ENCODE measurements at regions not wholly inside any gene's neighbourhood (a gene's known extent, or its start where the extent isn't known, plus 50 kb on each side); places are given as distances from the start of the nearest gene placed in this dataset.

GRCh38 chr9:107190061-107190935 lies 92.8 kb upstream of the RAD23B start:
- TF ChIP-seq EZH2 (IDR thresholded peaks at IDR 0.05; ENCODE audit: insufficient read depth, poor library complexity, severe bottlenecking) (no peak), EZH2phosphoT487 (IDR thresholded peaks at IDR 0.05; ENCODE audit: insufficient read depth, low read depth) (no peak)

Data from GM23248 (cell line).